ENCODE measurements at regions not wholly inside any gene's neighbourhood (a gene's known extent, or its start where the extent isn't known, plus 50 kb on each side); places are given as distances from the start of the nearest gene placed in this dataset.

- DNase-seq (ENCODE audit: low spot score) = no peak
Observed at GRCh38 chr2:47620770-47621437, 50.1 kb upstream of the KCNK12 start.
